ENCODE measurements at regions not wholly inside any gene's neighbourhood (a gene's known extent, or its start where the extent isn't known, plus 50 kb on each side); places are given as distances from the start of the nearest gene placed in this dataset.

- no peak for DNase-seq
These were observed 224.3 kb downstream of the JRKL start for GRCh38 chr11:96614101-96614500.

DNA sequence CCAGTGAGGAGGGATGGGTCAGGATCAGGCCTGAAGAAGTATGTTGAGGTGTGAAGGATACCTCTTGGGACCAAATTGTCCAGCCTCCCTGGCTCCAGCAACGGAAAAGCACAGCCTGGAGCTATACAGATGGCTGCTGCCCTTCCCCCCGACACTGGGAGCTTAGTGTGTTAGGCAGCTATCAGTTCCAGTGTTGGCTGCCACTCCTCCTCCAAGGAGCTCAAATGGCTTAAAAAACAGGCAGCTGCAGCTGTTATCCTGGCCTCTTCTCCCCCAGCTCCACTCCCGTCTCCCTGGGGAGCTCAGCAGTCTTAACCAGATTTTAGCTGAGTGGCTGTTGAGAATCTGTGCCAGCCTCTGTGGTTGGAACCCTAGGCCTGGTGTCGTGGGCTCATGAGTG lies 225.0 kb downstream of the JRKL start:
- DNase-seq, result no peak

- no peak for DNase-seq
These were observed 230.7 kb downstream of the JRKL start for GRCh38 chr11:96620464-96621044.

DNA sequence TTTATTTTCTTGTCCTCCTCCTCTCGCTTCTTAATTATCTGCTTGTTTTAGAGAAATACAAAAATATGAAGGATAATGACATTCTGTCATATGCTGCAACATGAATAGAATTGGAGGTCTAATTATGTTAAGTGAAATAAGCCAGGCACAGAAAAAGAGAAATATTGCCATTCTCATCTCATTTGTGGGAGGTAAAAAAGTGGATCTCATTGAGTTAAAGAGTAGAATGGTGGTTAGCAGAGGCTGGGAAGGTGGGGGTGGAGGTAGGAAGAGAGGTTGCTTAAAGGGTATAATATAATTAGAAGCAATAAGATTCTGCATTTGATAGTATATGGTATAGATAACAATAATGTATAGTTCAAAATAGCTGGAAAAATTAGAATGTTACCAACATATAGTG lies 231.3 kb downstream of the JRKL start:
- no peak for DNase-seq

- DNase-seq, result no peak
These were observed 232.3 kb downstream of the JRKL start for GRCh38 chr11:96622026-96622634.

GRCh38 chr11:96624126-96624525 lies 234.3 kb downstream of the JRKL start:
- DNase-seq, result no peak

GRCh38 chr11:96627376-96627775 lies 237.6 kb downstream of the JRKL start:
- no peak for DNase-seq

GRCh38 chr11:96635655-96636054 lies 245.8 kb downstream of the JRKL start:
- no peak for DNase-seq

GRCh38 chr11:96641261-96641660 lies 251.4 kb downstream of the JRKL start:
- DNase-seq, result no peak

DNA sequence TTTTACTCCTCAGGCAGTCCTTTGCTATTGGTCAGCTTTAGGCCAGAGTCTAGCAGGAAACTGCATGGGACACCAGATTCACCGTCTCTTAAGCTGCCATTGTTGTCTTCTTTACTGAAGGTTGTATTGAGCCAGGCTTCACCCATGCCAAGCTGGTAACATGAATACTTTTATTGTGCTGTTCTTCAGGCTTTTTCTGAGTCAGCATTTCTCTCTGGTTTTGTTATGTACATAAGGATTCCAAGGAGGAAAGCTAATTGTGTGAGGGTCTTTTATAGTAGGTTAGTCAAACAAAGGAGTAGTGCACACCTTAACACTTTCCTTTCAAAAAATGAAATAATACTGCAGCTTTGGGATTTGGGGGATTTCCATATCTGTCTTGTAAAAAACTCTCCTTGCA lies 252.8 kb downstream of the JRKL start:
- no peak for DNase-seq

DNA sequence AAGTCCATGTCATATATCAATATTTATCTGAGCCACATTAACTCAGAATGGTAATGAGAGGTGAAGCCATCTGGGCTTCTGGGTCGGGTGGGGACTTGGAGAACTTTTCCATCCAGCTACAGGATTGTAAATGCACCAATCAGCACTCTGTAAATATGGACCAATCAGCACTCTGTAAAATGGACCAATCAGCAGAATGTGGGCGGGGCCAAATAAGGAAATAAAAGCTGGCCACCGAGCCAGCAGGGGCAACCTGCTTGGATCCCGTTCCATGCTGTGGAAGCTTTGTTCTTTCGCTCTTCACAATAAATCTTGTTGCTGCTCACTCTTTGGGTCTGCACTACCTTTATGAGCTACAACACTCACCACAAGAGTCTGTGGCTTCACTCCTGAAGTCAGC lies 253.4 kb downstream of the JRKL start:
- no peak for DNase-seq

- no peak for DNase-seq
These were observed 257.8 kb downstream of the JRKL start for GRCh38 chr11:96647621-96648020.

- DNase-seq, result no peak
These were observed 259.2 kb downstream of the JRKL start for GRCh38 chr11:96648991-96649390.

DNA sequence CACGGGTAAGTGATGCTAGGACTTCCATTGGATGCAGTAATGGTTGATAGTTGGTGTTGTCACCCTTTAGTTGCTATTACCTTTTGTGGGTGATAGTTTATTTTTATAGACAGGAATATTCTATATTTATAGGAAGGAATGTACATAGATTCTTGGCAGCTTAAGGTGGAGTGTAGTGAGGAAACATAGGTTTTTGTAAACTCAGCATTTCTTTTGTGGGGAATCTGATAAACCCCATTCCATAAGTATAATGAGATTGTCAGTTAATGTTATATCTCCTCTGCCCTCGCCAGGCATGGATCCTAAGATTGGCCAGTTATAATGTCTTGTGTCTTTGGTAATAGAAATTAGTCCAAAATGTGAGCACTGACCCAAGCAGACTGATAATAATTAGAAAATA lies 262.7 kb downstream of the JRKL start:
- no peak for DNase-seq

GRCh38 chr11:96655474-96655873 lies 265.7 kb downstream of the JRKL start:
- no peak for DNase-seq

DNA sequence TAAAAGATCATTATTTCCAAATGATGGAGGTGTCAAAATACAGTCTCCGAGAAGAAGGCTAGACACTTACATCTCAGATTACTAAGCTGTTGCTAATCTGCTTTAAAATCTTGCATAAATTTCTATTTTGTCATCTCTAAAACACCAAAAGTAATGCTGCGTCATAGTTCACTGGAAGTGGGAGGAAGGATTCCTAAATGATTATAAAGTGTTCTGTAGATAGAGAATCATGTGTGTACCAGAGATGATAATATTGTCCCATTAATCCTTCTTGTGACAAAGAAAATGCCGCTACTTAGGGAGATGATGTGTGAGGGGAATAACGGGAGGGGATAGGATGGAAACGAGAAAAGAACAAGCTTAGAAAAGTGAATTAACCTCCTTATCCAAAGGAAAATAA lies 268.6 kb downstream of the JRKL start:
- DNase-seq, result no peak

- DNase-seq, result no peak
These were observed 274.3 kb downstream of the JRKL start for GRCh38 chr11:96664110-96664509.

DNA sequence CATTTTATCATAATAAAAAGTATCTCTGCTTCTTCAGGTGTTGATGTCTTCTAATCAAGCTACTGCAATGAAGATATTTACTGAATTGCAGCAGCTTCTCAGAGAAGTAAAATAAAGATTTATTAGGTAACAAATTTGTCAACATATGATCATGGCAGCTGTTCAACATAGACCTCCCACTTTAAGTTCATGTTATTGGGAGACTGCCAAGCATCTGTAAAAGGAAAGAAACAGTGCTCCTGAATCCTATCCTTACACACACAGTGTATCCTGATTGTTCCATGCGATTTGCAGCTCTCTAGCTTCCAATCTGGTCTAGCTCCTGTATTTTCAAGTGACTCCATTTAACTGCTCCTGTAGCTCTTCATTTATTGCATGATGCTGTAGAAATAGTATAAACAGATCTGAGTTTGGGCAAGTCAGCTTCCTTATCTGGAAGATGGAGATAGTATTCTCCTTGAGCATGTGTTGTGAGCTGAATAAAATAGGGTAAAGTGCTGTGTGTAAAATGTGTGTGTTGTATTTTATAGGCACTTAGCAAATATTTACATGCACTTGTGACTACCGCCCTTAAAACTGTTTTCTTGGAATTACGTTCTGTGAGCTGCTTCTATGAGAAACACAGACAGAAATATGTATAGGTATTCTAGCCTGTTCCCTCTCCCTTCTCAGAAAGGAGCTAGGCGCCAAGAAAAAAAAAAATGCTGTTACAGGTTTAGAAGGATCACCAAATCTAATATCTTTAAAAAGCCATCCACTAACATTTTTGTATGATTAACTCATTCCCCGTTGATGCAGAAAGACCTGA lies 290.6 kb downstream of the JRKL start:
- no peak for DNase-seq

DNA sequence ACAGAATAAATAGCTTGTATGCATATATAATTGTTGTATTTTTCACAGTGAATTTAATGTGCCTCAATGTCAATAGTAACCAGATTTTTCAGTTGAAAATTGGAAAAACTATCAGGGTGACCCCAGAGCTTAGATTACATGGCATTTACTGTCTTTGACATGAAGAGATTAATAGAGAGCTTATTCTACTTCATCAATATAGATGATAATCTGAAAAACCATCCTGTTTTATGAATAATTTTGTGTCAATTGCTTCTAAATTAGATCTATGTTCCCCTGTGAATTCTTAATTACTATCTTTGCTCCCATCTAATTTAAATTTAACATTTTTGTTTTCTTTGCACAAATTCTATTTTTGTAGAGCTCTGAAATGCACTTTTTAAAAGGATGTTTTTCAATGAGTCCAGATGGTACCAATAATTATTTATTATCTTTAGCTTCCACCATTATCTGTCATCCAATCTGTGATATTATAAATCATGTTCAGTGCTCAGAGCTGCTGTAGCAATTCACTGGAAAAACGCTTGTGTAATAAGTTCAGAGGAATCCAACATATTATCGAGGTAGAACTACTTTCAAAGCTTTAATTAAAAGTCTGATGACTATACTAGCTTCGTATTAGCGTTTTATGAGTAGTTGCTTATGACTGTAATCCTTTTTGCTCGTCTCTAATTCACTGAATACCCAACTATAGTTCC lies 291.4 kb downstream of the JRKL start:
- no peak for DNase-seq

GRCh38 chr11:96694338-96694737 lies 304.5 kb downstream of the JRKL start:
- DNase-seq, result no peak

DNA sequence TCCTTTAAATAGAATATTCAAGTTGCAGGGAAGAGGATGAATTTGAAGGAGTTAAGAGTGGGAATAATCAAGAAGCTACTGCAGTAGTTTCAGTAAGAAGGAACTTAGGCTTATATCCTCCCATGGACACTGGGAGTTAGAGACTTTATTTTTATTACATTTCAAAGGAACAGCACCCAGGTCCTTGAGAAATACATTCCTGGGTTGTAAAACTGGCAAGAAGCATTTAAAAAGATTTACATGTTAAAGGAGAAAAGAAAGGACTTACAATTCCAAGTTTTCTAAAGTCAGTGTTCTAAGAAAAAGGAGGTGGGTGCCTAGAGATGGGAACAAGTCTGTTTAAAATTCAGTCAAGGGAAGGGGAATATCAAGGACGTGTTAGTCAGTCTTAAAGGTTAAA lies 306.9 kb downstream of the JRKL start:
- DNase-seq, result no peak

- no peak for DNase-seq
These were observed 307.7 kb downstream of the JRKL start for GRCh38 chr11:96697466-96697865.

GRCh38 chr11:96704847-96705246 lies 315.0 kb downstream of the JRKL start:
- no peak for DNase-seq

DNA sequence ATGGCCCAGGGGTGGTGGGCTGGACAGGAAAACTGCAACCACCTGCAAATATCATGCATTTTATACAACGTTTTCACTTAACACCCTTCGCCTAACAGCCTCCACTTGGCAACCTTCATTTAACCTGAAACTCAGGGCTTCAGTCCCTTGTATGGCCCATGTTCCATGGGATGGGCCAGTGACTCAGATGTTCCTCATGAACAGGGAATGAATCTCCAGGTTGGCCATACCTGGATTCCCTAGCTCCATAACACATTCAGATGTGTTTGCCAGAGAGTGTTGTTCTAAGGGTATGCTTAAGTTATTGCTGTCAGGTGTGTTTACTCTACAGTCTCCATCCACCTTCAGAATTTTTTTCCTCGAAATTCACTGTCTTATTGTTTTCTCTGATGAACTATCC lies 316.9 kb downstream of the JRKL start:
- DNase-seq, result no peak
